Dermis blood vessel endothelial cell (primary cell): ENCODE measurements at regions not wholly inside any gene's neighbourhood (a gene's known extent, or its start where the extent isn't known, plus 50 kb on each side); places are given as distances from the start of the nearest gene placed in this dataset.

Experiments used
- DNase-seq: peaks from one replicate; pipeline ENCODE4 v3.0.0; 2010

- no peak for DNase-seq
Measured at GRCh38 chr3:174408310-174408709, 450.8 kb upstream of the NAALADL2 start.

- no peak for DNase-seq
Measured at GRCh38 chr3:174409086-174409743, 449.9 kb upstream of the NAALADL2 start.

- DNase-seq: no peak
Measured at GRCh38 chr3:174413062-174413912, 445.8 kb upstream of the NAALADL2 start.

DNA sequence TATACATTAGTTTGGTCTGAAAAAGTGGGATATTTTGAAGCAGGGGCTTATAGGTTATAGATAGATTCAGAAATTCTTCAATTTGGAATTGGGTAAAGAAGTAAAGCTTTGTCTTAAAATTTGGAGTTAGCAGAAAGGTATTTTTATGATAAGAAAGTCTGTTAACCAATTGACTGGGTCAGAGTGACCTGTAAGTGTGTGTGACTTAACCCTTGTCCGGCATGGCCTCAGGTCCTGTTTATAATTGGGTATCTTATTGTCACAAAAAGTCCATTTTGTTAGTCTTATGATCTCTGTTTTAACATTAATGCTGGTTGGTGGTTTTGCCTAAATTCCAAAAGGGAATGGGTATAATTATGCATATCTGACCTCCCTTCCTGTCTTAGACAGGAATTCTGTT lies 444.2 kb upstream of the NAALADL2 start:
- DNase-seq: no peak

DNA sequence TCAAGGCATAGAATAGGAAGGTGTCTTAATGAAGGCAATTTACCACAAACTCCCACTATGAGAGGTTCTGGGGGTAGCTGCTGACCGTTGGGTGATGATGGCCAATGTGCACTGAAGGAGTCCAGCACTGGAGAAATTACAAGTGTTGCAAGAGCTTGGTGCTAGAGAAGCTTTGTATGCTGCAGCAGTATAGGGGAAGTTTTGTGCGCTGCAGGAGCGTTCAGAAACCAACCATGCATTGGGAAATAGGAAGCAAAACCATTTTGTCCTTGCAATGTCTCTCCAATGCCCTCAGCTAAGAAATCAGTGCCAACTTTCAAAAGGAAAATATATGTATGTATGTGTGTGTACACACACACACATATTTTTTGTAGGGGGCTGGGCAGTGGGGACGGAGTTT lies 441.6 kb upstream of the NAALADL2 start:
- no peak for DNase-seq

DNA sequence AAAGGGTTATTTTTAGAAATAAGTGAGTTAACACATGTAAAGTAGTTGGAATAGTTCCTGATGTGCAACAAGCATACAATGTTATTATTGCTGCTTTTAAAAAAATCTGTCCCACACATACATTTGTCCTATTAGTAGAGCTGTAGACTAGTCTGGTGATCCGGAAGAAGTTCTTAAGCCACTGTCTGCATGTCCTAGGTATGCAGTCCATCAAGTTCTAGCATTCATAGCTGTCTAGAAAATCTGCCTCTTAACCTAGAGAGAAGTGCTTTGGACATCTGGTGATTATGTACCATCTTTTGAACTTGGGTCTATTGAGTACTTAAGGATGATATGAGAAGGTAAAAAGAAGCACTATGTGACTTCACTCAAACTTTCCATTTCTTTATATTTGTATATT lies 439.9 kb upstream of the NAALADL2 start:
- DNase-seq: no peak

DNA sequence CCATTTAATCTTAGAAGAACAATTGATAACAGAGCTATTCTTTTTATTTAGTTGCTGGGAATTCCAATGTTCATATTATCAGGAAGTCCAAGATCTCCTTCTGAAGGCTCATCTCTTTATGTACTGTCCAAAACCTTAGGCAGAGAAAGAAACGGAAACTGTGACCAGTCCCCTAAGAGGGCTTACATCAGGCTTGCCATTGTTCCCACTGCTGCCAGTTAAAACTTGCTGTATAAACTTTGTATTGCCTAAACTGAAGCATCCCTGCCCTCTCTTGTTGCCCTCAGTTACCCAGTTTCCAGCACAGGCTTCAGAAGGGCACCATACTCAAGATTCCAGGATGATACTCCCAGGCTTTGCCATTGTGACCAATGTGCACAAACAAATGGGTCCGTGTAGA lies 435.2 kb upstream of the NAALADL2 start:
- DNase-seq: no peak

DNA sequence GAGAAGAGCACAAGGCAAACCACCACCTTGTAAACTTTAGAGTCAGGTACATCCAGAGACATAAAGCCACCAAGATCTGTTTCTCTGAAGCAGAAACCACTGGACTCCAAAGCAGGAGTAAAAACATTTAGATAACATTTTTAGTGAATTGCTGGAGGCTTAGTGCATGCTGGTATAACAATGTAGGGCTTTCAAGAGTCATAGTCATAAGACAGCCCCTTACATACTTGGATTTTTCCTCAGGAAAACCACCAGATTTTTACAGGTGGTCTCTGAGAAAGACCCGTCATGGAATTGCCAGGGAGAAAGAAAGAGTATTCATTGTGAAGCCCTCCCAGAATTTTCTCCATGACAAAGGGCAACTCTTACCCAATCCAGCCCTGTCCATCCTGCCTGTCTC lies 434.5 kb upstream of the NAALADL2 start:
- DNase-seq: no peak

DNA sequence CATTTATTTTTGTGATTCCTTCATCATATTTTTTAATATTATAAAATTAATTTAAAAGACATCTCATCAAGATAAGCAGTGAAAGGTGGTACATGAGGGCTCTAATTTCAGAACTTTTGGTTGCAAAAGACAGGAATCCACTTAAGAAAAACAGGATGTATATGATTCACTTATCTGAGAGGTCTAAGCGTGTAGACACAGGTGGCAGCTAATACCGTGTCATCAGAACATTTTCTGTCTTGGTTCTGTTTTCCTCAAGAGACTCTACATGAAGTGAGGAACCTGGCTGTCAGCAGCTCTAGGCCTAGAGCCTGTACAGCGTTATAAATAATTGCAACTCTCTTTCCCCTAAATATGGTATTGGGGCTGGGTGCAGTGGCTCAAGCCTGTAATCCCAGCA lies 433.7 kb upstream of the NAALADL2 start:
- DNase-seq: no peak

DNA sequence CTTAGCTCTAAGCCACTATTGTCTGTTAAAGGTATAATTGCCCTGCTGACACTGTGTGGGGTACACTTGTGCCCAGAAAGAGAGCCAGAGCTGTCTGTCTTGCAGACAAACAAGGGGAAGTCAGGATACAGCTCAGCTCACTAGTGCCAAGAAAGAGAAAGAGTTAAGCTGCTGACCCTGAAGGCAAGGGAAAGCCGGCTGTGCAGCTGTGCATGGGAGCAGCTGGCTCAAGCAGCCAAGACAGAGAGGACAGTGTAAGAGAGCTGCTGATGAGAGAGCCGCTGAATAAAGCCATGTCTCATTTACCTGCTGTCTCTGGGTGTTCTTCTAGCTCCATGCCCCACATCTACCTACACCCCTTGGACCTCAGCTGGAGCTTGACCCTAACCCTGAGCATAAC lies 428.1 kb upstream of the NAALADL2 start:
- DNase-seq: no peak

GRCh38 chr3:174431717-174432116 lies 427.4 kb upstream of the NAALADL2 start:
- DNase-seq: no peak

DNA sequence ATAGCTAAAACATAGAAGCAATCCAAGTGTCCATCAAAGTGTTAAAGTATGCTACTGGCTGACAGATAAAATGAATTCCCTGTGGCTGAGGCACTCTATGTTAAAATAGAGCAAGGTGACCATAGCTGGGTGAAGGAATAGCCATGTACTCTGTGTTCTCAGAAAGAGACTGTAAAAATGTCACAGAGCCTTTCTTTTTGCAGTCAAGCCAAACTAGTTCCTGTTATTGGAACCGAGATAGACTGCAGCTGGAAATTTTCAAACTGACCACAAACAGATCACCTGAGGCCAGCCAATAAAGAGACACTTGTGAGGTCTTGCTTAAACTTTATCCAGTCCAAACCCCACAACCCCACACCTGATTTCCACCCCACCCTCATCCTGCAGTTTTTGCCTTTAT lies 422.8 kb upstream of the NAALADL2 start:
- DNase-seq: no peak

- no peak for DNase-seq
Measured at GRCh38 chr3:174438501-174439145, 420.5 kb upstream of the NAALADL2 start.

DNA sequence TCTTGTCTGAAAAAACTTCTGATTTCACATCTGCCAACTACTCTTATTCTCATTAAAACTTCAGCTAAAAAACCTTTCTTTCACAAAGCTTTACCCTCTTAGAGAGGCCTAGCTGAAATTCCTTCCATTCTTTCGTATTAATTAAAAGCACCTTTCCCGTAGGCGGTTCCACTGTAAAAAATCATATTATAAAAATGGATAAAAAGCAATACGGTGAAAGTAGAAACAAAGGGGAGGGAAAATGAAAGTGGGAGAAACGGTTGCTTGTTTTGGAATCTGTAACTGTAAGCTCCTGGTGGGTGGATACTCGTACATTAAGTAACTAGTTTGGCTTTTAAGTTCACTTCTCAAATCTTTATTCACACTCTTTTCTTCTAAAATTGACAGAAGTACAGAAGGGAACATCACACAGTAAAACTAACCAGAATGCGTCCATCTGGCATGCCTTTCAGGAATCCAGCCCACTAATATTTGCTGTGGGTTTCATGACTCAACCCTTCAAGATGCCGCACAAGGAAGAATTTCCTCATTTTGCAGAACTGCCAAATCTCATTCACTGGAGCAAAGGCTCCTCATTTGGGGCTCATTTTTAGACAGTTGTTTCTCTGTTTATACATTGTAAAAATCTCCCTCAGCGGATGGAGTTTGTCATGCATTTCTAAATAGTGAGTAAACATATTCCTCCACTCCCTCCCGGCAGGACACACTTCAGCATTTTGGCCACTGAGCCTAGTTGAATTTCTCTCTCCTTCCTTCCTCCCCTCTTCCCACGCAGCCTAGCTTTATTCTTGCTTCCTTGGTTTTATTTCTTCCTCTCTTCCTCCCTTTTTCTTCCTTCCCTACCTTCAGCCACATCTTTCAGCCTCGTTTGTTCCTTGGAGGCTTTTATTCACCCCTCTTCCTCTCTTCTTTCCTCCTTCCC lies 419.5 kb upstream of the NAALADL2 start:
- DNase-seq: peak; percentile 3

DNA sequence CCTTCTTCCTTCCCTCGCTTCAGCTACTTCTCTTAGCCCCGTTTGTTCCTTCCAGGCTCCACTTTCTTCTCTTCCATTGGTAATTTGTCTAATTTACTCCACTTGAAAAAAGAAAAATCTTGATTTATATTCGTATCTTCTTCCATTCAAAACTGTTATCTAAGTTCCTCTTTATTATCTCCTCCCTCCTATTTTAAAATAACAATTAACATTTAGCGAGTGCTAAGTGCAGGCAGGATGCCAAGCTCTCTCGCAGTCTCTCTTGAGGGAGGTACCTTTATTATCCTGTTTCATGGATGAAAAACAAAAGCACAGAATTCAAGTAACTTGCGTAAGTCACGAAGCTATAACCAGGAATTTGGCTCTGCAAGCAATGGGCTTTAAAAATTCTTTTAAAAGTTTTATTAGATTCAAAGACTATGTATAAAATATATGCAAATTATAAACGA lies 418.9 kb upstream of the NAALADL2 start:
- DNase-seq: peak; percentile 28

- DNase-seq: peak; percentile 88
Measured at GRCh38 chr3:174440741-174441587, 418.2 kb upstream of the NAALADL2 start.

DNA sequence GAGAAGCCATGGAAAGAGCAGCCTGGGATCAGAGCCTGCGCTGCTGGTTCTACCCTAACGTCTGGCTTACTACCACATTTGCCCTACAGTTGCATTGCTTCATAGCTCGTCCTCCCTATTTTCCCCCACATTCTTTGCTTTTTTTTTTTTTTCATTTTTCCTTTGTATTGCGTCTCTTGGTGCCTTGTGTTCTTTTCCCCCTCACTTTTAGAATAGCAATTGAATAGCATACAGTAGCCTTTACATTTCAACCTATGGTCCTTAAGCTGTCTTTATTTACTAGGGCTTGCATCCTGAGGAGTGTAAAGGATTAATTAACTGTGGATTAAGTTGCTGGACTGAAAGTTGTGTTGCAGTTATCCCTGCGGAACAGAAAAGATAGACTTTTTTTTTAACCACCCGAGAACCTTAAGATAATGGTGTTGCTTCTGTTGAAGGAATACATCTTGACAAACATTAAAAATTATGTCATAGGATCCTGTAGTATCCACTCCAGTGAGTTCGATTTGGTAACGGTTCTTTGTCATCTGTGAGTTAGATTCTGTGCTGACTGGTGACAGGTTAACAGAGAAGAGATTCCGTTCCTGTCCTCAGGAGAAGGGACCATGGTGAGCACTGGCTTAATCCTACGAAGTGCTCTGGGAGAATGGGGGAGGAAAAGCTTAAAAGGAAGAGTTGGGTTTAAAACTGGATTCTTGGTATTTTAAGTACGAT lies 417.4 kb upstream of the NAALADL2 start:
- no peak for DNase-seq

DNA sequence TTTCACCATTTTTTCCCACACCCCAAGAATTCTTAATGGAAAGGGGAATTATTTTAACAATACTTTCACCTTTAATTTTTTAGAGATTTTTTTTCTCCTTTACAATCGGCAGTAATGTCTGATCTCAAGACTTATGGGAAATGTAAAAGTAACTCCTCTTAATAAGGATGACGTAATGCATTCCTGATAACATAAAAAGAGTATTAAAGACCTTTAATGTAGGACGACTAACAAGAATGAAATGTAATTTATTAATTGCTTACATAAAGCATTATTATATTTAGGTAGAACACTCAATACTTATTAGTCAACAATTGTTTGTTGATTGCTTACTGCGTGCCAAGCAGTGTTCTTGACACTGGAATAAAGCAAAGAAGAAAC lies 416.8 kb upstream of the NAALADL2 start:
- DNase-seq: no peak

- DNase-seq: no peak
Measured at GRCh38 chr3:174444391-174444790, 414.7 kb upstream of the NAALADL2 start.

DNA sequence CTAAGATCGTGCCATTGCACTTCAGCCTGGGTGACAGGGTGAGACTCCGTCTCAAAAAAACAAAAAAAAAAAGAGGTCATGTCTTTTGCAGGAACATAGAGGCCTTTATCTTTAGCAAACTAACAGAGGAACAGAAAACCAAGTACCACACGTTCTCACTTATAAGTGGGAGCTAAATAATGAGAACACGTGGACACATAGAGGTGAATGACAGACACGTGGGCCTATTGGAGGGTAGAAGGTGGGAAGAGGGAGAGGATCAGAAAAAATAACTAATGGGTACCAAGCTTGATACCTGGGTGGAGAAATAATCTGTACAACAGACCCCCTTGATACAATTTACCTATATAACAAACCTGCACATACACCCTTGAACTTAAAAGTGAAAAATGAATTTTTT lies 401.4 kb upstream of the NAALADL2 start:
- DNase-seq: no peak

DNA sequence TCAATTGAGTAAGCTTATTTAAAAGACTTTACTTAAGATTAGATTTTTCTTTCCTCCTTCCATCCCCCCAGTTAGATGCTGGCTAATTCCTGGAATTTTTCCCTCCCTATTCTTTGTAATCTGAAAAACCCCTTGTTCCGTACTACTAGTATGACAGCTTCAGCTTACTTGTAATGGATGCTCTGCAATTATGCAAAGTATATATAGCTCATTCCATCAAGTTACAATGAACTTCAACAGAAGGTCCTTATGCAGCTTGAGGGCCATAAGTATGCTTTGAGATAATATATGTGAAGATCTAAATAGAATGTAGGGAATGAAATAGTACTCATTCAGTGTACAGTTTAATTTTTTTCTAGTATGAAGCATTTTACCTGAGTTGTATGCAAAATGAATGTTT lies 398.3 kb upstream of the NAALADL2 start:
- DNase-seq: no peak
